ENCODE measurements at regions not wholly inside any gene's neighbourhood (a gene's known extent, or its start where the extent isn't known, plus 50 kb on each side); places are given as distances from the start of the nearest gene placed in this dataset.

- ChIA-PET CTCF (interaction anchor here (0.5 to 4.0 kb wide), 3 partner anchors 15 to 545 kb away, joined by 3 to 24 read pairs (median 6); no protein-coding TSS in a partner anchor), POLR2A (no interaction called here)
- TF ChIP-seq, protein P1, sequence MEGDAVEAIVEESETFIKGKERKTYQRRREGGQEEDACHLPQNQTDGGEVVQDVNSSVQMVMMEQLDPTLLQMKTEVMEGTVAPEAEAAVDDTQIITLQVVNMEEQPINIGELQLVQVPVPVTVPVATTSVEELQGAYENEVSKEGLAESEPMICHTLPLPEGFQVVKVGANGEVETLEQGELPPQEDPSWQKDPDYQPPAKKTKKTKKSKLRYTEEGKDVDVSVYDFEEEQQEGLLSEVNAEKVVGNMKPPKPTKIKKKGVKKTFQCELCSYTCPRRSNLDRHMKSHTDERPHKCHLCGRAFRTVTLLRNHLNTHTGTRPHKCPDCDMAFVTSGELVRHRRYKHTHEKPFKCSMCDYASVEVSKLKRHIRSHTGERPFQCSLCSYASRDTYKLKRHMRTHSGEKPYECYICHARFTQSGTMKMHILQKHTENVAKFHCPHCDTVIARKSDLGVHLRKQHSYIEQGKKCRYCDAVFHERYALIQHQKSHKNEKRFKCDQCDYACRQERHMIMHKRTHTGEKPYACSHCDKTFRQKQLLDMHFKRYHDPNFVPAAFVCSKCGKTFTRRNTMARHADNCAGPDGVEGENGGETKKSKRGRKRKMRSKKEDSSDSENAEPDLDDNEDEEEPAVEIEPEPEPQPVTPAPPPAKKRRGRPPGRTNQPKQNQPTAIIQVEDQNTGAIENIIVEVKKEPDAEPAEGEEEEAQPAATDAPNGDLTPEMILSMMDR (IDR thresholded peaks at IDR 0.05; ENCODE audit: insufficient read depth, low read length, missing control alignments): no peak
- H3K4me3 ChIP-seq (ENCODE audit: low read depth, low read length): no peak overlapping the region
- no peak for DNase-seq (ENCODE audit: low read depth, low spot score)
These were observed 108.2 kb downstream of the RRM1 start for GRCh38 chr11:4202749-4203148.

GRCh38 chr11:4197112-4197511, 102.5 kb downstream of the RRM1 start:
- ChIA-PET CTCF (interaction anchor here (1.3 kb wide), 1 partner anchor 10 kb away, joined by 9 read pairs; no protein-coding TSS in a partner anchor), POLR2A (no interaction called here)
- DNase-seq (ENCODE audit: low read depth, low spot score): no peak
- TF ChIP-seq, protein P1 (IDR thresholded peaks at IDR 0.05; ENCODE audit: insufficient read depth, low read length, missing control alignments): no peak
- H3K4me3 ChIP-seq (ENCODE audit: low read depth, low read length): no peak overlapping the region

GRCh38 chr11:4195909-4196308, 101.3 kb downstream of the RRM1 start:
- no peak overlapping the region for H3K4me3 ChIP-seq (ENCODE audit: low read depth, low read length)
- ChIA-PET POLR2A (no interaction called here), CTCF (interaction anchor here (1.4 kb wide), 1 partner anchor 9 kb away, joined by 4 read pairs; no protein-coding TSS in a partner anchor)
- TF ChIP-seq, protein P1 (IDR thresholded peaks at IDR 0.05; ENCODE audit: insufficient read depth, low read length, missing control alignments): no peak
- DNase-seq (ENCODE audit: low read depth, low spot score): no peak

DNA sequence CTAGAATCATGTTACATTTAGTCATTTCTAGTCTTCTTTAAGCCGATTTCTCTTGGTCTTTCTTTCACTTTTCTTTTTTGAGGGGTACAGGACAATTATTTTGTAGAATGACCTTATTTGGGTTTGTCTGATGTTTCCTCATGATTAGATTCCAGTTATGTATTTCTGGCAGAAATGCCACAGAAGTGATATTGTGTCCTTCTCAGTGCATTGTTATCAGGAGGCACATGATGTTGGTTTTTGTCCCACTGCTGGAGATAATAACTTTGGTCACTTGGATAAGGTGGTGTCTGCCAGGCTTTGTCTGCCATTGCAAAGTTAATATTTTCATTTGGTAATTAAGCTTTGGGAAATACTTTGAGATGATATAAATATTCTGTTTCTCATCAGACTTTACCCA, 100.3 kb downstream of the RRM1 start:
- POLR2A ChIA-PET: no interaction called here
- CTCF ChIA-PET: interaction anchor here (1.4 kb wide), 1 partner anchor 8 kb away, joined by 4 read pairs; no protein-coding TSS in a partner anchor
- TF ChIP-seq, protein P1 (IDR thresholded peaks at IDR 0.05; ENCODE audit: insufficient read depth, low read length, missing control alignments): no peak
- no peak overlapping the region for H3K4me3 ChIP-seq (ENCODE audit: low read depth, low read length)
- no peak for DNase-seq (ENCODE audit: low read depth, low spot score)

GRCh38 chr11:4191031-4191571, 96.5 kb downstream of the RRM1 start:
- POLR2A ChIA-PET: no interaction called here
- no peak overlapping the region for H3K4me3 ChIP-seq (ENCODE audit: low read depth, low read length)
- no peak for DNase-seq (ENCODE audit: low read depth, low spot score)
- TF ChIP-seq, protein P1 (IDR thresholded peaks at IDR 0.05; ENCODE audit: insufficient read depth, low read length, missing control alignments): no peak
- CTCF ChIA-PET: interaction anchor here (2.9 kb wide), 1 partner anchor 302 kb away, joined by 16 read pairs; no protein-coding TSS in a partner anchor

DNA sequence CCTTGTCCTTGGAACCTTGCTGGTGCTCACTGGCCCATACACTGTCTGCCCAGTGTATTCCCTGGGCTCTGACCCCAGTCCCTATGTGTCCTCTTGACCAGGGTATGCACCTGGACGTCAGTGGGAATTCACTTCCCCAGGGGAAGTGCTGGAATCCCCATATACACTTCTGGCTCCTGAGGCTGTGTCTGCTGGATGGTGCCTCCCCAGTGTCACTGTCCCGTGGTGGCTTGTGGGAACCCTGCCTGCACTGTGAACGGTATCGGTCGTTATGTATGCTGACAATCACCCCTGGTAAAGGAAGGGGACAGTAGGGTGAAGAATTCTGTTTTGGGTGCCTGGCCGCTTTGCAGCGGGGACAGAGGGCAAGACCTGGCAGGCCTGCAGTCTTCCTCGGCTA, 95.9 kb downstream of the RRM1 start:
- TF ChIP-seq, protein P1 (IDR thresholded peaks at IDR 0.05; ENCODE audit: insufficient read depth, low read length, missing control alignments): no peak
- H3K4me3 ChIP-seq (ENCODE audit: low read depth, low read length): no peak overlapping the region
- no peak for DNase-seq (ENCODE audit: low read depth, low spot score)
- POLR2A ChIA-PET: no interaction called here
- CTCF ChIA-PET: interaction anchor here (2.9 kb wide), 1 partner anchor 302 kb away, joined by 16 read pairs; no protein-coding TSS in a partner anchor

Data from AG04449 (cell line).